Mesendoderm (in vitro differentiated cells): ENCODE measurements at regions not wholly inside any gene's neighbourhood (a gene's known extent, or its start where the extent isn't known, plus 50 kb on each side); places are given as distances from the start of the nearest gene placed in this dataset.
"Not testable (repeated sequence)": the region's sequence is repeated elsewhere in the genome, so short reads cannot be mapped to it uniquely, and the experiment has no call there.

Experiments
- DNase-seq: peaks from one replicate; pipeline ENCODE4 v3.0.0; 2013
- H2AK5ac ChIP-seq: 2 replicates; pipeline ENCODE4 v1.6.1; 2013; ENCODE audit warnings: low read length, inconsistent platforms
- H2BK120ac ChIP-seq: 2 replicates; pipeline ENCODE4 v1.6.1; 2013; ENCODE audit warnings: low read depth, mild to moderate bottlenecking, low read length, moderate library complexity, mixed read lengths
- H2BK15ac ChIP-seq: replicated peaks from 2 replicates; pipeline ENCODE4 v1.6.1; 2013; ENCODE audit warnings: low read depth, mild to moderate bottlenecking, moderate library complexity
- H2BK5ac ChIP-seq: 2 replicates; pipeline ENCODE4 v1.6.1; 2013; ENCODE audit warnings: low read length, inconsistent platforms
- H3K18ac ChIP-seq: 2 replicates; pipeline ENCODE4 v1.6.1; 2013; ENCODE audit warnings: mild to moderate bottlenecking, low read length, mixed read lengths
- H3K23ac ChIP-seq: one replicate; pipeline ENCODE4 v1.6.1; 2013; ENCODE audit warnings: low read length
- H3K27ac ChIP-seq: 2 replicates; pipeline ENCODE4 v1.5.1; 2013; ENCODE audit warnings: low read depth, mild to moderate bottlenecking, inconsistent platforms, low read length, moderate library complexity
- H3K27me3 ChIP-seq: 2 replicates; pipeline ENCODE4 v1.6.1; 2013; ENCODE audit warnings: low read length, control low read depth, mild to moderate bottlenecking, inconsistent platforms; ENCODE audit not compliant: insufficient read depth, poor library complexity
- H3K36me3 ChIP-seq: 2 replicates; pipeline ENCODE4 v1.6.1; 2013; ENCODE audit warnings: low read length, inconsistent platforms; ENCODE audit not compliant: control insufficient read depth, insufficient read depth
- H3K4ac ChIP-seq: one replicate; pipeline ENCODE4 v1.6.1; 2013; ENCODE audit warnings: low read depth, mild to moderate bottlenecking, low read length, moderate library complexity
- H3K4me1 ChIP-seq: 2 replicates; pipeline ENCODE4 v1.6.1; 2013; ENCODE audit warnings: low read depth, low read length, inconsistent platforms; ENCODE audit not compliant: control insufficient read depth
- H3K4me2 ChIP-seq: 2 replicates; pipeline ENCODE4 v1.6.1; 2013; ENCODE audit warnings: low read length
- H3K4me3 ChIP-seq: 2 replicates; pipeline ENCODE4 v1.5.1; 2013; ENCODE audit warnings: mild to moderate bottlenecking, low read length
- H3K56ac ChIP-seq: one replicate; pipeline ENCODE4 v1.6.1; 2013; ENCODE audit warnings: low read length
- H3K79me1 ChIP-seq: 2 replicates; pipeline ENCODE4 v1.6.1; 2013; ENCODE audit warnings: low read length, inconsistent platforms
- H3K79me2 ChIP-seq: 2 replicates; pipeline ENCODE4 v1.6.1; 2013; ENCODE audit warnings: mild to moderate bottlenecking, low read length; ENCODE audit not compliant: control insufficient read depth, insufficient read depth
- H3K9ac ChIP-seq: 2 replicates; pipeline ENCODE4 v1.6.1; 2013; ENCODE audit warnings: low read length, inconsistent platforms
- H4K5ac ChIP-seq: one replicate; pipeline ENCODE4 v1.6.1; 2013; ENCODE audit warnings: low read length
- H4K8ac ChIP-seq: one replicate; pipeline ENCODE4 v1.6.1; 2013; ENCODE audit warnings: low read depth, mild to moderate bottlenecking, control low read depth, low read length, moderate library complexity
- WGBS: extraction: QIAGEN DNeasy Blood & Tissue Kit; methylation state at CpG from one replicate; pipeline ENCODE4 v1.1.7; 2013; ENCODE audit warnings: low lambda C conversion rate, missing lambda C conversion rate; ENCODE audit not compliant: insufficient coverage; ENCODE audit errors: extremely low coverage; 5-methylcytosine and 5-hydroxymethylcytosine counted together

DNA sequence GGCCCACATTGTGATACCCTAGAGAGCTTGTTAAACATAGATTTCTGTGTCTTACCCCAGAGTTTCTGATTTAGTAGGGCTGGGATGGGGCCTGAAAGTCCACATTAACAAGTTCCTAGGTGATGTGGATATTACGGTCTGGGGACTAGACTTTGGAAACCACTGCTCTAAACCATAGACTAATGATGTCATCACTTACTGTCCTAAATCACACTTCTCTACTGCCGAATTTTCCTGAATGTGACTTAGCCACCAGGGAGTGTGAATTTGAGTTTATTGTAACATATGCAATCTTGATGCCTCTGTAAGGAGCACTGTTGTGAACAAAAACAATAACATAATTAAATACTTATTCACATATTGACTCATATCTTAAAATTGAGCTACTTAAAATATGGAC, 165.6 kb downstream of the BTBD3 start:
- Histone ChIP-seq H3K4me1 (no peaks in the 10 kb centered on the region), H3K27ac (no peak overlapping the region), H2BK120ac (no peak overlapping the region), H2BK15ac (no peak overlapping the region), H3K56ac (no peak overlapping the region), H3K79me2 (no peaks in the 10 kb centered on the region), H3K4me2 (no peak overlapping the region), H3K9ac (no peak overlapping the region), H3K27me3 (no peaks in the 10 kb centered on the region), H4K5ac (no peak overlapping the region), H3K4me3 (no peak overlapping the region), H3K23ac (no peak overlapping the region), H2AK5ac (no peak overlapping the region), H4K8ac (no peak overlapping the region), H3K4ac (no peak overlapping the region), H3K18ac (no peak overlapping the region), H2BK5ac (no peak overlapping the region), H3K79me1 (no peaks in the 10 kb centered on the region), H3K36me3 (no peaks in the 10 kb centered on the region)
- no CpG with 5 or more reads among the region's 2 CpGs for WGBS
- DNase-seq: no peak

DNA sequence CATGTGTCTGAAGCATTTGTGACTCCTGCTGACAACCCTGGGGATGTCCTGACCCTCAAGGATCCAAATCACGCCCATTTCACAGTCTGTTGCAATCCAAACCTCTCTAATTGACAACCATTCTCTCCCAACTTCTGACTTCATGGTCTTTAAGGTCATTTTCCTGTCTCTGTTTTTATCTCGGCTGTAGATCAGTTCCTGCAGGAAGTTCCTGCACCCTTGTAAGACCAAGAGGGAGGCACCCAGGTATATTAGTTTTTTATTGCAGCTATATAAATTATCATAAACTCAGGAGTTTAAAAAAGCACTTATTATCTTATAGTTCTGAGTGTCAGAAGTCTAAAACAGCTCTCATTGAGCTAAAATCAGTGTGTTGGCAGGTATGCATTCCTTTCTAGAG, 166.8 kb downstream of the BTBD3 start:
- Histone ChIP-seq H3K56ac (no peak overlapping the region), H3K4me3 (no peak overlapping the region), H3K23ac (no peak overlapping the region), H3K36me3 (no peaks in the 10 kb centered on the region), H2BK5ac (no peak overlapping the region), H3K79me2 (no peaks in the 10 kb centered on the region), H4K5ac (no peak overlapping the region), H3K18ac (no peak overlapping the region), H3K27ac (no peak overlapping the region), H3K4me1 (no peaks in the 10 kb centered on the region), H3K4me2 (no peak overlapping the region), H3K79me1 (no peaks in the 10 kb centered on the region), H4K8ac (no peak overlapping the region), H3K4ac (no peak overlapping the region), H3K27me3 (no peaks in the 10 kb centered on the region), H2AK5ac (no peak overlapping the region), H2BK15ac (no peak overlapping the region), H2BK120ac (no peak overlapping the region), H3K9ac (no peak overlapping the region)
- WGBS: no CpG with 5 or more reads among the region's 2 CpGs
- DNase-seq: no peak

DNA sequence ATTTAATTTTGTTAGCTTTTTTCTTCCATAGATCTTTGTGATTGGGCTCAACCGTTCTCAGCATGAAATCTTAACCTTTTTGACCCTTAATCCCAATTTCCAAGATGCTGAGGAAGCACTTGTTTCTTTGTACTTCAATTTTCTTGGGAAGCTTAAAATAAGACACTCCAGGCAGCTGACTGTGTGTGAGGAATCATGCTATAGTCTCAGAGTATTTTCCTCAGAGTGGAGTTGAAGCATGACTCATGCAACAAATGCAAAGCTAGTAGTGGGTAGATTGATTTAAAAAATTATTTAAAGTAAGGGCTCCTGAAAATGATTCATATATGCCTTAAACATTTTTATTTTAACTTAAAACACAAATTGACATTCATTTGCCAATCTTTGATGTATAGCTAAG, 168.7 kb downstream of the BTBD3 start:
- no CpG with 5 or more reads among the region's 1 CpG for whole genome bisulfite sequencing
- Histone ChIP-seq H3K4me3 (no peak overlapping the region), H3K9ac (no peak overlapping the region), H3K36me3 (no peaks in the 10 kb centered on the region), H3K56ac (no peak overlapping the region), H3K4ac (no peak overlapping the region), H3K4me2 (no peak overlapping the region), H3K27me3 (no peaks in the 10 kb centered on the region), H4K5ac (no peak overlapping the region), H2BK5ac (no peak overlapping the region), H2BK15ac (no peak overlapping the region), H3K4me1 (no peaks in the 10 kb centered on the region), H3K23ac (no peak overlapping the region), H3K27ac (no peak overlapping the region), H4K8ac (no peak overlapping the region), H3K79me2 (no peaks in the 10 kb centered on the region), H3K79me1 (no peaks in the 10 kb centered on the region), H3K18ac (no peak overlapping the region), H2BK120ac (no peak overlapping the region), H2AK5ac (no peak overlapping the region)
- DNase-seq: no peak

DNA sequence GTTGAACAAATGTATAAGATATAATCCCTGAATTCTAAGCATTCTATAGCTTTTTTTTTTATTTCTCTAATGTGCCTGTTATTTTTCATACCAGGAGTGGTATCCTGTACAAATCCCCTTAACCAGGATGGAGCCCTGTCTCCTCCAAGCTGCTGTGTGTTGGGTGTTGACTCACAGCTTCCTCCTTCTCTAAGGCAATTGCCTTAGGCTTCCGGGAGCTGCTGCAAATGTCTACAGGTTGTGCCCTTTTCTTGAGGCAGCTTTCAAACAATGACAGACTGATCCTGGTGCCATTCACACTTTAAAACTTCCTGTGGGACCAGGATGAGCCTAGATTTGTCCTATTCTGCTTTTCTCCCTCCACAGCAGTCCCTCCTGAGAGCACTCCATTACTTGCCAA, 173.2 kb downstream of the BTBD3 start:
- Histone ChIP-seq H3K4me2 (no peak overlapping the region), H3K4me3 (no peak overlapping the region), H3K4me1 (no peaks in the 10 kb centered on the region), H2AK5ac (no peak overlapping the region), H3K23ac (no peak overlapping the region), H3K27ac (no peak overlapping the region), H2BK15ac (no peak overlapping the region), H2BK5ac (no peak overlapping the region), H3K18ac (no peak overlapping the region), H3K27me3 (no peaks in the 10 kb centered on the region), H3K79me1 (no peaks in the 10 kb centered on the region), H3K4ac (no peak overlapping the region), H3K56ac (no peak overlapping the region), H2BK120ac (no peak overlapping the region), H4K5ac (no peak overlapping the region), H3K79me2 (no peaks in the 10 kb centered on the region), H3K36me3 (no peaks in the 10 kb centered on the region), H3K9ac (no peak overlapping the region), H4K8ac (no peak overlapping the region)
- DNase-seq: no peak
- WGBS: no CpG with 5 or more reads among the region's 1 CpG

DNA sequence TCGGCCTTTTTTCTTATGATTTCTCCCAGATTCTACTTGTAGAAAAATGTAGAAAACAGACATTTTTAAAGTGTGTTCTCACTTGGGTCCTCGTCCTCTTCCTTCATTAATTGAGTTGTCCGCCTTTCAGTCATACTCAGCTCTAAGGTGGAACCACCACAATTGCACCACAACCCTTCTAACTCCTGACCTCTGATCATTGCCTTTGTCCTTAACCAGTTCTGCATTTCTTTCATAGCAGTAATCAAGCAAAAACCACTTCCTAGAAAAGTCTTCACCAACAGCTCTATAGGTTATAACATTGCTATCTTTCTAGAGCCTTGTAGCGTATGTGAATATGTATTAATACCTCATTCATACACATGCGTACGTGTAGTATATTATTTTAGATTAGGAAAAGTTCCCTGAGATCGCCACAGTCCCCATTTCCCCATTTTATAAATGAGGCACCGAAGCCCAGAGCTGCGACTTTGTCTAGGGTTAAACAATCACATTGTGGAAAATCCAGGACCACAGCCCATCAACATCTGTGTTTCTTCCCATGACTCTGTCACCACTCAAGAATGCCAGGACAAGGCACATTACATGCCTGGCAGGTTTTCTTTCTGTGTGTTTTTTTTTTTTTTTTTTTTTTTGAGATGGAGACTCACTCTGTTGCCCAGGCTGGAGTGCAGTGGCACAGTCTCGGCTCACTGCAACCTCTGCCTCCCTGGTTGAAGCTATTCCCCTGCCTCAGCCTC, 175.5 kb downstream of the BTBD3 start:
- H3K56ac ChIP-seq: no peak overlapping the region
- no peak overlapping the region for H3K23ac ChIP-seq
- H3K4me3 ChIP-seq: no peak overlapping the region
- H3K27me3 ChIP-seq: no peaks in the 10 kb centered on the region
- H3K18ac ChIP-seq: no peak overlapping the region
- H3K4me1 ChIP-seq: no peaks in the 10 kb centered on the region
- no peak overlapping the region for H3K4ac ChIP-seq
- DNase-seq: no peak
- no peak overlapping the region for H4K8ac ChIP-seq
- H2BK120ac ChIP-seq: no peak overlapping the region
- no peak overlapping the region for H2BK15ac ChIP-seq
- H2AK5ac ChIP-seq: no peak overlapping the region
- no peak overlapping the region for H2BK5ac ChIP-seq
- no peaks in the 10 kb centered on the region for H3K36me3 ChIP-seq
- no peak overlapping the region for H3K27ac ChIP-seq
- H3K79me2 ChIP-seq: no peaks in the 10 kb centered on the region
- no CpG with 5 or more reads among the region's 10 CpGs for WGBS
- no peaks in the 10 kb centered on the region for H3K79me1 ChIP-seq
- H3K4me2 ChIP-seq: no peak overlapping the region
- H4K5ac ChIP-seq: no peak overlapping the region
- no peak overlapping the region for H3K9ac ChIP-seq

DNA sequence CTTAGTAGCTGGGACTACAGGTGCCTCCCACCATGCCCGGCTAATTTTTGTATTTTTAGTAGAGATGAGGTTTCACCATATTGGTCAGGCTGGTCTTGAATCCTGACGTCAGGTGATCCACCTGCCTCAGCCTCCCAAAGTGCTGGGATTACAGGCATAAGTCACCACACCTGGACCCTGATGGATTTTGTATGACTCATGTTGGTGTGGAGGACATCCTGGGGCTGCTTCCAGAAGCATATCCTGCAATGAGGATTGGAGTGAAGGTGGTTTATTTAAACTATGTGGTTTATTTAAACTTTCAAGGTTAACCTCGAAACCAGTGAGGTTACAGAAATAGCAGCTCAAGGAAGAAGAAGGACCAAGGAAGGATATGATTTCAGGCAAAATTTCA, 176.1 kb downstream of the BTBD3 start:
- not testable (repeated sequence) for H3K23ac ChIP-seq, H3K27me3 ChIP-seq, H4K8ac ChIP-seq, H2AK5ac ChIP-seq, H2BK120ac ChIP-seq, H3K79me2 ChIP-seq, H3K9ac ChIP-seq, H3K79me1 ChIP-seq, H3K36me3 ChIP-seq, H2BK15ac ChIP-seq, H3K4ac ChIP-seq, H3K56ac ChIP-seq, H3K18ac ChIP-seq, H3K4me2 ChIP-seq, H2BK5ac ChIP-seq, H3K4me3 ChIP-seq, H4K5ac ChIP-seq, H3K27ac ChIP-seq, H3K4me1 ChIP-seq, DNase-seq
- WGBS: no CpG with 5 or more reads among the region's 3 CpGs
